AG04449 (cell line): ENCODE measurements at regions not wholly inside any gene's neighbourhood (a gene's known extent, or its start where the extent isn't known, plus 50 kb on each side); places are given as distances from the start of the nearest gene placed in this dataset.
"Not testable (repeated sequence)": the region's sequence is repeated elsewhere in the genome, so short reads cannot be mapped to it uniquely, and the experiment has no call there.

Experiments
- CTCF ChIA-PET: fragments of 350-600 bp; formaldehyde crosslinking; extraction: SDS; loops from one replicate; lab custom pipeline; 2021; ENCODE audit warnings: antibody characterized with exemption; lab: Yijun Ruan, JAX
- POLR2A ChIA-PET: fragments of 400-600, 350-600 bp; formaldehyde crosslinking; extraction: SDS; loops from one replicate; lab custom pipeline; 2020; ENCODE audit warnings: antibody characterized with exemption, inconsistent platforms; lab: Yijun Ruan, JAX
- DNase-seq: peaks from one replicate; pipeline ENCODE4 v3.0.0-alpha.2; 2010; ENCODE audit warnings: low read depth, low spot score
- H3K4me3 ChIP-seq: 2 replicates; pipeline ENCODE4 v1.5.1; 2011; ENCODE audit warnings: low read depth, mild to moderate bottlenecking, control low read depth, low read length
- TF ChIP-seq, protein P1 (sequence below): IDR thresholded peaks from one replicate; pipeline ENCODE4 v1.5.1; 2011; ENCODE audit warnings: mild to moderate bottlenecking, moderate library complexity, low read length, control low read depth, inconsistent platforms; ENCODE audit not compliant: insufficient read depth; ENCODE audit errors: missing control alignments

DNA sequence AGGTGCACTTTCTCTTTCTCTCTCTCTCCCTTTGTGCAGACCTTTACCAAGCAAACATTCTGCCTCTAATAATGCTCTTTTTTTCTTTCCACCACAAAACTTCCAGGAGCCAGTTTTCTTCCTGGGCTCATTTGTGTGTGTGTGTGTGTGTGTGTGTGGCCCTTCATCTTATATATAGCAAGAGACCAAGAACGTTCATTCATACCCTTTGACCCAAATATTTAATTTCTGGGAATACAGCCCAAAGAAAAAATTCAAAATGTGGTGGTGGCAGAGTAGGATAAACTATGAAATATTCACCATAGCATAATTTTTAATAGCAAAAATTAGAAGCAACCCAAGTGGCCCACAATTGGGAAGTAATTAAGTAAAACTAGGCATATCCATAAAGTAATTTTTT, 398.9 kb downstream of the IGSF11 start:
- TF ChIP-seq, protein P1, sequence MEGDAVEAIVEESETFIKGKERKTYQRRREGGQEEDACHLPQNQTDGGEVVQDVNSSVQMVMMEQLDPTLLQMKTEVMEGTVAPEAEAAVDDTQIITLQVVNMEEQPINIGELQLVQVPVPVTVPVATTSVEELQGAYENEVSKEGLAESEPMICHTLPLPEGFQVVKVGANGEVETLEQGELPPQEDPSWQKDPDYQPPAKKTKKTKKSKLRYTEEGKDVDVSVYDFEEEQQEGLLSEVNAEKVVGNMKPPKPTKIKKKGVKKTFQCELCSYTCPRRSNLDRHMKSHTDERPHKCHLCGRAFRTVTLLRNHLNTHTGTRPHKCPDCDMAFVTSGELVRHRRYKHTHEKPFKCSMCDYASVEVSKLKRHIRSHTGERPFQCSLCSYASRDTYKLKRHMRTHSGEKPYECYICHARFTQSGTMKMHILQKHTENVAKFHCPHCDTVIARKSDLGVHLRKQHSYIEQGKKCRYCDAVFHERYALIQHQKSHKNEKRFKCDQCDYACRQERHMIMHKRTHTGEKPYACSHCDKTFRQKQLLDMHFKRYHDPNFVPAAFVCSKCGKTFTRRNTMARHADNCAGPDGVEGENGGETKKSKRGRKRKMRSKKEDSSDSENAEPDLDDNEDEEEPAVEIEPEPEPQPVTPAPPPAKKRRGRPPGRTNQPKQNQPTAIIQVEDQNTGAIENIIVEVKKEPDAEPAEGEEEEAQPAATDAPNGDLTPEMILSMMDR = no peak
- H3K4me3 ChIP-seq = no peak overlapping the region
- CTCF ChIA-PET = no interaction called here
- POLR2A ChIA-PET = no interaction called here
- DNase-seq = no peak

DNA sequence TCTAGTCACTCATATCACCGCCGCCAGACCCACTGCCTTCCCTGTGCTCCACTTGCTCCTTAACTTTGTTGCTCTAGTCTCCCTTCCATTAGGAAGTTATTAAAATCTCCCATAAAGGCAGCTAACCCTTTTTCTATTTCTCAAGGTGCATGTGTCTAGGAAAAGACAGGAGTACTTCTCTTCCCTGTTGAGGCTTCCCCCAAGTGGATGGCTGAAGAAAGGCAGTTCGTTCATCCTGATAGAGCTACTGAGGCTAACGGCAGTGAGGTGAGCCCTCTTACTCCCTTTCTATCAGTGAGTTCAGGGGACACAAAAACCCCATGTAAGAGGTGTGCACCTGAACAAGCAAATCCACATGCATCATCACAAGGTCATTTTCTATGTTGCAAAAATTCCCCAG, 397.8 kb downstream of the IGSF11 start:
- TF ChIP-seq, protein P1 = peak; percentile 8
- H3K4me3 ChIP-seq = no peak overlapping the region
- ChIA-PET POLR2A (no interaction called here), CTCF (no interaction called here)
- no peak for DNase-seq

DNA sequence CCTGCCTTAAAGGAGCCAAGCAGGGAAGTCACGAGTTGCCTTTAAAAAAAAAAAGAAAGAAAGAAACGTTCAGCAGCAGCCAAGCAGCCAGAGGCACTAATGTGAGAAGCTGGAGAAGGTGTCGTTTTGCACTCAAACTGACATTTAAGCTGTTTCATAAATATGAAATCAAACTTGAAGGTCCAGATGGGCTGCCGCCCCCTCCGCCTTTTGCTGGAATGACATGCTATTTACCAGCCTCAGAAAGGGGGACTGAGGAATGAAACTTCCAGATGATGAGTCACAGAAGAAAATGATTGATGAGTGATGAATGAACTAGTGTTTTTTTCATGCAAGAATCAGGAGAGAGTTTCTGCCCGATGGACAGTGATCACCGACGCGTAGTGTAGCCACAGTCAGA, 396.8 kb downstream of the IGSF11 start:
- ChIA-PET POLR2A (no interaction called here), CTCF (no interaction called here)
- H3K4me3 ChIP-seq = no peak overlapping the region
- TF ChIP-seq, protein P1 = no peak
- no peak for DNase-seq

DNA sequence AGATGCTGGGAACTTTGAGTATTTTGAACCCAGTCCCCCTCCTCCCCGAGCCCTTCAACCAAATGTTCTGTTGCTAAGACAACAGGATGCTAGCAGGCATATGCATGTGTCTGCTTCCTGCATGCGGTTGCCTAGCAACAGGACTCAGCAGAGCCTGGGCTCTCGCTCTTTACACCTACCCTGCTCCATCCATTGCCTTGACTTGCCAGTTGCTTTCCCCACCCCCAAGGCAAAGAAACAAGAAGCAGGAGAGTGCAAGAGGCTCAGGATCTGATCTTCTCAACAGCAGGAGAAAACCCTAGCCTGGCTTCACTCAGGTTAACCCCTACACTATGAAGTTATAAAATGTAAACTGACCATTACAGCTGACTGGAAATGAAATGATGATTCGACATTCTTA, 393.0 kb downstream of the IGSF11 start:
- no peak overlapping the region for H3K4me3 ChIP-seq
- CTCF ChIA-PET = interaction anchor here (1.2 kb wide), 1 partner anchor 12 kb away, joined by 3 read pairs; no protein-coding TSS in a partner anchor
- TF ChIP-seq, protein P1 = no peak
- POLR2A ChIA-PET = no interaction called here
- no peak for DNase-seq

GRCh38 chr3:118671192-118671591, 363.5 kb downstream of the IGSF11 start:
- ChIA-PET CTCF (no interaction called here), POLR2A (no interaction called here)
- H3K4me3 ChIP-seq = no peak overlapping the region
- TF ChIP-seq, protein P1 = no peak
- DNase-seq = no peak

- TF ChIP-seq, protein P1 = no peak
- no peak overlapping the region for H3K4me3 ChIP-seq
- DNase-seq = no peak
- POLR2A ChIA-PET = no interaction called here
- CTCF ChIA-PET = no interaction called here
These were observed 359.3 kb downstream of the IGSF11 start for GRCh38 chr3:118675305-118675704.

GRCh38 chr3:118678663-118679062, 356.0 kb downstream of the IGSF11 start:
- CTCF ChIA-PET, DNase-seq, H3K4me3 ChIP-seq, POLR2A ChIA-PET: not testable (repeated sequence)
